ENCODE measurements at regions not wholly inside any gene's neighbourhood (a gene's known extent, or its start where the extent isn't known, plus 50 kb on each side); places are given as distances from the start of the nearest gene placed in this dataset.

- no peak for DNase-seq (ENCODE audit: low spot score)
Observed at GRCh38 chr12:25009496-25010092, 60.7 kb upstream of the BCAT1 start.

DNA sequence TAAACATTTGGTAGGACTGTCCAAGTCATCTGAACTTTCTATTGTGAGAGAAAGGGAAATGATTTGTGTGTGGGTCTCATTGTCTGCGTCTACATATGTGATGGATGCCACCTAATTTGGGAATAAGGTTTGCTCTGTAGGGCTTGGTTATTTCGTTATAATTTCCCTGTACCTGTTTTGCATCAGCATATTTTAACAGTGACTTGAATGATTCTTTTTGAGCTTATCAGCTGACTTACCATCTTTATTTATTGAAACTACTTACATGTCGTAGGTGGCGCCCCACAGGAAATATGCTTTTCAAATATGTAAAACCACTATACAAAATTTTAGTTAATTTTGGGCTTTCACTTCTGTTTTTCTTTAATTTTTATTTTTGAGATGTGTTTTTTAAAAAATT lies 56.5 kb upstream of the BCAT1 start:
- no peak for DNase-seq (ENCODE audit: low spot score)

- DNase-seq (ENCODE audit: low spot score), result no peak
Observed at GRCh38 chr12:25004447-25004846, 55.5 kb upstream of the BCAT1 start.

DNA sequence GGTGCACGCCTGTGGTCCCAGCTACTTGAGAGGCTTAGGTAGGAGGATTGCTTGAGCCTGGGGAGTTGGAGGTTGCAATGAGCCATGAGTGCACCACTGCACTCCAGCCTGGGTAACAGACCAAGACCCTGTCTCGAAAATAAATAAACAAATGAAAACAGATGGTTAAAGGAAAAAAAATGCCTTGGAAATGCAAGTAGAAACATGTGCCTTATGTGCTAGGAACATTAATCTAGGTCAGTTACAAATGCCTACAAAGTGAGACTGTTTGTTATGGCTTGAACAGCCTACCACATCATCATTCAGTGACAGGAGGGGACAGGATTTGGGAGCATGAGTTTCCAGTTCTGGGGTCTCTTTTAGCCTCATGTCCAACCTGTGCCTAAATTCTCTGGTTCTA lies 52.4 kb upstream of the BCAT1 start:
- no peak for DNase-seq (ENCODE audit: low spot score)
